KMS-11 (cell line): ENCODE measurements at regions not wholly inside any gene's neighbourhood (a gene's known extent, or its start where the extent isn't known, plus 50 kb on each side); places are given as distances from the start of the nearest gene placed in this dataset.

Source experiments
- H2AFZ ChIP-seq: fragments of 200-600 bp; sonication (generic); 2 replicates; pipeline ENCODE4 v1.6.1; 2016; ENCODE audit warnings: antibody characterized with exemption, mixed run types, low read depth
- H3K27ac ChIP-seq: fragments of 200-600 bp; sonication (generic); 2 replicates; pipeline ENCODE4 v1.6.1; 2016; ENCODE audit warnings: mild to moderate bottlenecking, mixed run types
- H3K27me3 ChIP-seq: fragments of 200-600 bp; sonication (generic); 2 replicates; pipeline ENCODE4 v1.6.1; 2017; ENCODE audit warnings: mild to moderate bottlenecking, low read depth, mixed run types, moderate library complexity; ENCODE audit not compliant: insufficient read depth
- H3K36me3 ChIP-seq: fragments of 200-600 bp; sonication (generic); 2 replicates; pipeline ENCODE4 v1.6.1; 2017; ENCODE audit warnings: mild to moderate bottlenecking, mixed run types; ENCODE audit not compliant: insufficient read depth
- H3K4me1 ChIP-seq: fragments of 200-600 bp; sonication (generic); 2 replicates; pipeline ENCODE4 v1.6.1; 2016; ENCODE audit warnings: mild to moderate bottlenecking, low read depth, mixed run types; ENCODE audit not compliant: poor library complexity, severe bottlenecking
- H3K4me2 ChIP-seq: fragments of 200-600 bp; sonication (generic); 2 replicates; pipeline ENCODE4 v1.7.0; 2016; ENCODE audit warnings: mild to moderate bottlenecking, mixed run types
- H3K4me3 ChIP-seq: fragments of 200-600 bp; sonication (generic); IDR thresholded peaks from 2 replicates; pipeline ENCODE4 v1.6.1; 2017; ENCODE audit warnings: low read depth, low read length, mixed read lengths; ENCODE audit not compliant: insufficient read depth
- H3K79me2 ChIP-seq: fragments of 200-600 bp; sonication (generic); 2 replicates; pipeline ENCODE4 v1.6.1; 2016; ENCODE audit warnings: low read depth, mixed run types; ENCODE audit not compliant: insufficient read depth
- H3K9ac ChIP-seq: fragments of 200-600 bp; sonication (generic); 2 replicates; pipeline ENCODE4 v1.6.1; 2016; ENCODE audit warnings: mild to moderate bottlenecking, mixed run types
- H4K20me1 ChIP-seq: fragments of 200-600 bp; sonication (generic); 2 replicates; pipeline ENCODE4 v1.6.1; 2016; ENCODE audit warnings: mild to moderate bottlenecking, mixed run types; ENCODE audit not compliant: insufficient read depth
- TF ChIP-seq, protein P1 (sequence below): fragments of 200-600 bp; sonication (generic); conservative IDR thresholded peaks from 2 replicates; pipeline ENCODE4 v1.6.1; 2017; ENCODE audit warnings: low read depth, mild to moderate bottlenecking, antibody characterized with exemption, low read length, moderate library complexity, mixed read lengths

GRCh38 chr2:217421834-217422233 lies 562.0 kb upstream of the TNP1 start:
- Histone ChIP-seq H3K4me3 (no peak overlapping the region), H3K4me2 (no peak overlapping the region), H2AFZ (no peak overlapping the region), H3K27me3 (no peaks in the 10 kb centered on the region), H3K79me2 (no peaks in the 10 kb centered on the region), H3K27ac (no peak overlapping the region), H3K9ac (no peak overlapping the region), H3K4me1 (no peaks in the 10 kb centered on the region), H4K20me1 (no peaks in the 10 kb centered on the region), H3K36me3 (no peaks in the 10 kb centered on the region)
- TF ChIP-seq, protein P1, sequence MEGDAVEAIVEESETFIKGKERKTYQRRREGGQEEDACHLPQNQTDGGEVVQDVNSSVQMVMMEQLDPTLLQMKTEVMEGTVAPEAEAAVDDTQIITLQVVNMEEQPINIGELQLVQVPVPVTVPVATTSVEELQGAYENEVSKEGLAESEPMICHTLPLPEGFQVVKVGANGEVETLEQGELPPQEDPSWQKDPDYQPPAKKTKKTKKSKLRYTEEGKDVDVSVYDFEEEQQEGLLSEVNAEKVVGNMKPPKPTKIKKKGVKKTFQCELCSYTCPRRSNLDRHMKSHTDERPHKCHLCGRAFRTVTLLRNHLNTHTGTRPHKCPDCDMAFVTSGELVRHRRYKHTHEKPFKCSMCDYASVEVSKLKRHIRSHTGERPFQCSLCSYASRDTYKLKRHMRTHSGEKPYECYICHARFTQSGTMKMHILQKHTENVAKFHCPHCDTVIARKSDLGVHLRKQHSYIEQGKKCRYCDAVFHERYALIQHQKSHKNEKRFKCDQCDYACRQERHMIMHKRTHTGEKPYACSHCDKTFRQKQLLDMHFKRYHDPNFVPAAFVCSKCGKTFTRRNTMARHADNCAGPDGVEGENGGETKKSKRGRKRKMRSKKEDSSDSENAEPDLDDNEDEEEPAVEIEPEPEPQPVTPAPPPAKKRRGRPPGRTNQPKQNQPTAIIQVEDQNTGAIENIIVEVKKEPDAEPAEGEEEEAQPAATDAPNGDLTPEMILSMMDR, result no peak

DNA sequence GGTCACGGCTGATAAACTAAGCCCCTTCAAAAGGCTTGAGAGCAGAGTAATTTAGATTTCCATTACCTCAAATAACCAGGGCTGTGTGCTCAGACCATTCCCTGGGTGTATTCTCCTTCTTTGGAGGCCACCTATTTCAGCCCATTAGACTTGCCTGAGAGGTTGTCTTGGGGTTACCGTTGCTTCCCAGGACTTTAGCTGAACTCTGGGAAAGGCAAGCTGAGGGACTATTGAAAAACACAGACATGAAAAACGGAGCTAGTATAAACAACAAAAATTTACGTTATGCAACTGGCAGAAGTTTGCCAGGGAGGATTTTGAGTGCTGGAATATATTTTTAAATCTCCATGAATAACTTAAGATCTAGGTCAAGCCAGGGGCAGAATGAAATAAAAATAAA lies 561.0 kb upstream of the TNP1 start:
- H3K36me3 ChIP-seq, result no peaks in the 10 kb centered on the region
- no peak overlapping the region for H3K27ac ChIP-seq
- H4K20me1 ChIP-seq, result no peaks in the 10 kb centered on the region
- no peak overlapping the region for H3K4me3 ChIP-seq
- H3K79me2 ChIP-seq, result no peaks in the 10 kb centered on the region
- no peaks in the 10 kb centered on the region for H3K4me1 ChIP-seq
- H3K4me2 ChIP-seq, result no peak overlapping the region
- H3K9ac ChIP-seq, result no peak overlapping the region
- no peaks in the 10 kb centered on the region for H3K27me3 ChIP-seq
- no peak overlapping the region for H2AFZ ChIP-seq
- TF ChIP-seq, protein P1, result no peak

DNA sequence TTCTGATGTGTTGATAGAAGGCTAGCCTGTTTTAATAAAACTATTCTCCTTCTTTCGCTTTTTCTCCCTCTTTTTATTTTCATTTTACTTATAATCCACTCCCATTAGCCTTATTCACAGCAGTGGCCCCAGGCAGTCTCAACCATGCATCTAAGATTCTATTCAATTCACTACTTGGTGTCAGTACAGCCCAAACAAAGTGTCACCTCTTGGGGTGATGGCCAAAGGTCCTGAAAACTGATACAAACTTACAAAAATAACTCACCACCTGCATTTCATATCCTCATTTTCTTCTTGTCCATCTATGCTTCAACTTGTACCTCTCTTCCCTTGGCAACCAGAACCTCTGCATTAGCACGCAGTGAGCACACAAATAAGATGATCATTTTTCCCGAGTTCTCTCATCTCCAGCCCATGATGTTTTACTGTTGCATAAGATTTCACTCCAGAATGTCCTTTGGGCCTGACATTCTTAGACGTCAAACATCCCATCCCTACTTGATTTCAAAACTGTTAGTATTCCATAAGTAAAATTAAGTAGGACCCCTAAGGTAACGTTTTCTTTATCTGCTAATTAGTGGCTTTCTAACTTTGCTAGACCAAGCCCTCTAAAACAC lies 559.3 kb upstream of the TNP1 start:
- Histone ChIP-seq H3K27me3 (no peaks in the 10 kb centered on the region), H3K4me3 (no peak overlapping the region), H3K9ac (no peak overlapping the region), H3K79me2 (no peaks in the 10 kb centered on the region), H3K36me3 (no peaks in the 10 kb centered on the region), H3K4me1 (no peaks in the 10 kb centered on the region), H4K20me1 (no peaks in the 10 kb centered on the region), H3K4me2 (no peak overlapping the region), H3K27ac (no peak overlapping the region), H2AFZ (no peak overlapping the region)
- TF ChIP-seq, protein P1, result no peak

DNA sequence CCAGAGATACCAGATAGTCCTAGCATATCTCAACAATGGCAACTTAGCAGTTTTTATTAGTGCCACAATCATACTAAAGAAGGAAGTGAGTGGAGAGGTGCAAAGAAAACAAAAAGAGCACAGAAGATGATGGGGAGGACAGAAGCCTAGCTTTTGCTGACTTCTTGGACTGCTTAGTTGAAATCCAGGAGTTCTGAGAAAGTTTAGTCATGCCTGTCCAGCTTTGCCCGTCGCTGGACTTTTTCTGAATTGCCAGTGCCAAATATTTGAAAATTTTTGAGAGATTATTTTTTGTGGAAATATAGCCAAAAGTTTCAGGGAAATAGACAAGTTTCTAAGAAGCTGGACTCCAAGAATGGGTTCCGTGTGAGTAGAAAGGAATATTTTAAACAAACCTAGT lies 558.7 kb upstream of the TNP1 start:
- no peak overlapping the region for H3K4me3 ChIP-seq
- no peak overlapping the region for H3K4me2 ChIP-seq
- TF ChIP-seq, protein P1, result no peak
- H3K4me1 ChIP-seq, result no peaks in the 10 kb centered on the region
- H2AFZ ChIP-seq, result no peak overlapping the region
- no peak overlapping the region for H3K9ac ChIP-seq
- no peak overlapping the region for H3K27ac ChIP-seq
- no peaks in the 10 kb centered on the region for H3K27me3 ChIP-seq
- no peaks in the 10 kb centered on the region for H4K20me1 ChIP-seq
- no peaks in the 10 kb centered on the region for H3K79me2 ChIP-seq
- H3K36me3 ChIP-seq, result no peaks in the 10 kb centered on the region
